Sigmoid colon (tissue), 4 donors: ENCODE measurements at regions not wholly inside any gene's neighbourhood (a gene's known extent, or its start where the extent isn't known, plus 50 kb on each side); places are given as distances from the start of the nearest gene placed in this dataset.

Source experiments
- CTCF ChIP-seq, 4 experiments: fragments of 450-650 bp in 3 of 4; fragments of 200-600 bp in 1 of 4; IDR thresholded peaks; one replicate each; pipeline ENCODE4 v1.5.1; 2016 to 2019; ENCODE audit warnings: antibody characterized with exemption in 4 of 4, mild to moderate bottlenecking in 3 of 4, moderate library complexity in 2 of 4
- EP300 ChIP-seq, 4 donors: sonication (generic); formaldehyde crosslinking; IDR thresholded peaks; one replicate each; pipeline ENCODE4 v1.6.1; 2017; ENCODE audit warnings: antibody characterized with exemption in 4 of 4
- POLR2A ChIP-seq, 2 donors: fragments of 450-650 bp; IDR thresholded peaks; one replicate each; pipeline ENCODE4 v1.6.1; 2016; ENCODE audit warnings: antibody characterized with exemption in 2 of 2, mild to moderate bottlenecking in 2 of 2, moderate library complexity in 2 of 2

- TF ChIP-seq EP300 (IDR thresholded peaks at IDR 0.05) (no peak), CTCF (IDR thresholded peaks at IDR 0.05) (no peak), POLR2A (IDR thresholded peaks at IDR 0.05) (no peak)
These were observed 405.4 kb upstream of the ACTBL2 start for GRCh38 chr5:57887851-57888621.
